H9 (cell line): ENCODE measurements at regions not wholly inside any gene's neighbourhood (a gene's known extent, or its start where the extent isn't known, plus 50 kb on each side); places are given as distances from the start of the nearest gene placed in this dataset.

Experiments
- DNase-seq: peaks from one replicate; pipeline ENCODE4 v3.0.0-alpha.2; 2017
- H2AFZ ChIP-seq: one replicate; pipeline ENCODE4 v1.6.1; 2013; ENCODE audit warnings: mild to moderate bottlenecking, low read length, control low read depth, moderate library complexity
- H2AK5ac ChIP-seq: 2 replicates; pipeline ENCODE4 v1.6.1; 2013; ENCODE audit warnings: low read length, control low read depth, mixed read lengths; ENCODE audit not compliant: insufficient read length
- H2BK120ac ChIP-seq: one replicate; pipeline ENCODE4 v1.6.1; 2013; ENCODE audit warnings: low read depth, mild to moderate bottlenecking, low read length, control low read depth, inconsistent platforms; ENCODE audit not compliant: poor library complexity, severe bottlenecking
- H2BK12ac ChIP-seq: 2 replicates; pipeline ENCODE4 v1.6.1; 2013; ENCODE audit warnings: low read length, control low read depth, mixed read lengths, low read depth; ENCODE audit not compliant: insufficient read length
- H2BK15ac ChIP-seq: 2 replicates; pipeline ENCODE4 v1.6.1; 2013; ENCODE audit warnings: low read depth, low read length, control low read depth
- H2BK20ac ChIP-seq: one replicate; pipeline ENCODE4 v1.6.1; 2013; ENCODE audit warnings: low read depth, mild to moderate bottlenecking, low read length, control low read depth, inconsistent platforms; ENCODE audit not compliant: poor library complexity, severe bottlenecking
- H2BK5ac ChIP-seq: 2 replicates; pipeline ENCODE4 v1.6.1; 2013; ENCODE audit warnings: low read length, control low read depth, mixed read lengths; ENCODE audit not compliant: insufficient read length
- H3K14ac ChIP-seq: 2 replicates; pipeline ENCODE4 v1.6.1; 2013; ENCODE audit warnings: low read length, control low read depth; ENCODE audit not compliant: insufficient read depth
- H3K18ac ChIP-seq: 2 replicates; pipeline ENCODE4 v1.6.1; 2013; ENCODE audit warnings: low read depth, mild to moderate bottlenecking, mixed read lengths, low read length, control low read depth; ENCODE audit not compliant: insufficient read length
- H3K23ac ChIP-seq: 2 replicates; pipeline ENCODE4 v1.6.1; 2013; ENCODE audit warnings: low read length, control low read depth, mixed read lengths, low read depth; ENCODE audit not compliant: insufficient read length
- H3K23me2 ChIP-seq: 2 replicates; pipeline ENCODE4 v1.6.1; 2013; ENCODE audit warnings: low read depth, mild to moderate bottlenecking, mixed read lengths, low read length, control low read depth; ENCODE audit not compliant: insufficient read length, poor library complexity, severe bottlenecking
- H3K27ac ChIP-seq: 2 replicates; pipeline ENCODE4 v1.5.1; 2013; ENCODE audit warnings: low read length, control low read depth, mixed read lengths, low read depth; ENCODE audit not compliant: insufficient read length
- H3K27me3 ChIP-seq: 2 replicates; pipeline ENCODE4 v1.6.1; 2013; ENCODE audit warnings: low read length, control low read depth, inconsistent platforms; ENCODE audit not compliant: insufficient read depth
- H3K4ac ChIP-seq: 2 replicates; pipeline ENCODE4 v1.6.1; 2013; ENCODE audit warnings: low read depth, mild to moderate bottlenecking, control low read depth, inconsistent platforms, low read length, moderate library complexity
- H3K4me1 ChIP-seq: 2 replicates; pipeline ENCODE4 v1.6.1; 2013; ENCODE audit warnings: low read length, control low read depth, inconsistent platforms; ENCODE audit not compliant: insufficient read depth
- H3K4me2 ChIP-seq: 2 replicates; pipeline ENCODE4 v1.6.1; 2013; ENCODE audit warnings: low read length, control low read depth, mixed read lengths; ENCODE audit not compliant: insufficient read length, insufficient read depth
- H3K56ac ChIP-seq: 2 replicates; pipeline ENCODE4 v1.6.1; 2013; ENCODE audit warnings: low read depth, mild to moderate bottlenecking, mixed read lengths, low read length, control low read depth; ENCODE audit not compliant: insufficient read length
- H3K79me1 ChIP-seq: 2 replicates; pipeline ENCODE4 v1.6.1; 2013; ENCODE audit warnings: low read depth, mild to moderate bottlenecking, moderate library complexity, low read length, control low read depth, inconsistent platforms; ENCODE audit not compliant: insufficient read depth, poor library complexity, severe bottlenecking
- H3K79me2 ChIP-seq: 2 replicates; pipeline ENCODE4 v1.6.1; 2013; ENCODE audit warnings: low read length, control low read depth, inconsistent platforms; ENCODE audit not compliant: insufficient read depth
- H3K9ac ChIP-seq: 2 replicates; pipeline ENCODE4 v1.6.1; 2013; ENCODE audit warnings: low read length, control low read depth, mixed read lengths; ENCODE audit not compliant: insufficient read length; ENCODE audit errors: extremely low read depth
- H3K9me3 ChIP-seq: one replicate; pipeline ENCODE4 v1.6.1; 2013; ENCODE audit warnings: low read depth, low read length, inconsistent platforms; ENCODE audit not compliant: control insufficient read depth
- H3T11ph ChIP-seq: one replicate; pipeline ENCODE4 v1.6.1; 2013; ENCODE audit warnings: mild to moderate bottlenecking, low read length, control low read depth, inconsistent platforms
- H4K20me1 ChIP-seq: one replicate; pipeline ENCODE4 v1.6.1; 2013; ENCODE audit not compliant: control insufficient read depth, insufficient read length, insufficient read depth
- H4K5ac ChIP-seq: 2 replicates; pipeline ENCODE4 v1.6.1; 2013; ENCODE audit warnings: low read depth, mild to moderate bottlenecking, mixed read lengths, low read length, control low read depth; ENCODE audit not compliant: insufficient read length
- H4K8ac ChIP-seq: replicated peaks from 2 replicates; pipeline ENCODE4 v1.6.1; 2013; ENCODE audit warnings: low read length, control low read depth, mixed read lengths, low read depth; ENCODE audit not compliant: insufficient read length
- H4K91ac ChIP-seq: 2 replicates; pipeline ENCODE4 v1.6.1; 2013; ENCODE audit warnings: low read depth, mild to moderate bottlenecking, moderate library complexity, mixed read lengths, low read length, control low read depth; ENCODE audit not compliant: insufficient read length
- H3K27ac Mint-ChIP-seq, 3 experiments: 2 replicates in 2 of 3; 3 replicates in 1 of 3; pipeline ENCODE4 v1.8.0; 2020 to 2021; ENCODE audit warnings: mixed read lengths in 3 of 3, mild to moderate bottlenecking in 1 of 3, moderate library complexity in 1 of 3
- H3K27me3 Mint-ChIP-seq: 2 replicates; pipeline ENCODE4 v1.8.0; 2021; ENCODE audit warnings: low read depth, mild to moderate bottlenecking, moderate library complexity, mixed read lengths
- H3K36me3 Mint-ChIP-seq, 3 experiments: 2 replicates in 2 of 3; 3 replicates in 1 of 3; pipeline ENCODE4 v1.8.0; 2020 to 2021; ENCODE audit warnings: low read depth in 3 of 3, mixed read lengths in 3 of 3; ENCODE audit not compliant: insufficient read depth in 1 of 3
- H3K4me1 Mint-ChIP-seq, 2 experiments: 2 replicates each; pipeline ENCODE4 v1.8.0; 2020; ENCODE audit warnings: mixed read lengths in 2 of 2
- H3K4me3 Mint-ChIP-seq, 2 experiments: 2 replicates in 1 of 2; 3 replicates in 1 of 2; pipeline ENCODE4 v1.8.0; 2020 to 2021; ENCODE audit warnings: mild to moderate bottlenecking in 2 of 2, mixed read lengths in 2 of 2, moderate library complexity in 1 of 2
- H3K9me3 Mint-ChIP-seq, 2 experiments: 2 replicates in 1 of 2; 3 replicates in 1 of 2; pipeline ENCODE4 v1.8.0; 2020; ENCODE audit warnings: mild to moderate bottlenecking in 2 of 2, mixed read lengths in 2 of 2, moderate library complexity in 1 of 2
- WGBS: extraction: QIAGEN DNeasy Blood & Tissue Kit; methylation state at CpG from one replicate; pipeline ENCODE4 v1.1.7; 2013; ENCODE audit warnings: missing lambda C conversion rate, low lambda C conversion rate, mixed read lengths; ENCODE audit not compliant: insufficient read length; ENCODE audit errors: extremely low coverage; 5-methylcytosine and 5-hydroxymethylcytosine counted together
- TF ChIP-seq, protein P1 (sequence below): fragments of 200-600 bp; sonication (generic); conservative IDR thresholded peaks from 3 replicates; pipeline ENCODE4 v1.8.0; 2021; ENCODE audit warnings: antibody characterized with exemption, mild to moderate bottlenecking

GRCh38 chr4:4693258-4693657 is 151.4 kb upstream of the STX18 start:
- no peak for DNase-seq
- Histone ChIP-seq H3K56ac (no peak overlapping the region), H4K5ac (no peak overlapping the region), H2BK20ac (no peak overlapping the region), H2BK5ac (no peak overlapping the region), H4K8ac (no peak overlapping the region), H2BK15ac (no peak overlapping the region), H3K23ac (no peak overlapping the region), H3K18ac (no peak overlapping the region), H3T11ph (no peak overlapping the region), H2BK12ac (no peak overlapping the region), H3K4ac (no peak overlapping the region), H3K27me3 (no peaks in the 10 kb centered on the region), H4K20me1 (no peaks in the 10 kb centered on the region), H3K4me2 (no peak overlapping the region), H3K4me1 (no peaks in the 10 kb centered on the region), H2BK120ac (no peak overlapping the region), H3K27ac (no peak overlapping the region), H3K79me1 (no peaks in the 10 kb centered on the region), H3K14ac (no peak overlapping the region), H4K91ac (no peak overlapping the region), H3K23me2 (no peaks in the 10 kb centered on the region), H3K79me2 (no peaks in the 10 kb centered on the region; the same call in 1 of the 2 replicates), H3K9me3 (no peaks in the 10 kb centered on the region), H3K9ac (no peak overlapping the region), H2AFZ (no peak overlapping the region), H2AK5ac (no peak overlapping the region)
- no peaks in the 10 kb centered on the region; a peak in 1 of 5 replicates for H3K9me3 Mint-ChIP-seq
- peaks cover 13 to 20% of the 10 kb centered on the region in 2 experiments for H3K4me1 Mint-ChIP-seq
- WGBS: no CpG with 5 or more reads among the region's 3 CpGs
- TF ChIP-seq, protein P1, sequence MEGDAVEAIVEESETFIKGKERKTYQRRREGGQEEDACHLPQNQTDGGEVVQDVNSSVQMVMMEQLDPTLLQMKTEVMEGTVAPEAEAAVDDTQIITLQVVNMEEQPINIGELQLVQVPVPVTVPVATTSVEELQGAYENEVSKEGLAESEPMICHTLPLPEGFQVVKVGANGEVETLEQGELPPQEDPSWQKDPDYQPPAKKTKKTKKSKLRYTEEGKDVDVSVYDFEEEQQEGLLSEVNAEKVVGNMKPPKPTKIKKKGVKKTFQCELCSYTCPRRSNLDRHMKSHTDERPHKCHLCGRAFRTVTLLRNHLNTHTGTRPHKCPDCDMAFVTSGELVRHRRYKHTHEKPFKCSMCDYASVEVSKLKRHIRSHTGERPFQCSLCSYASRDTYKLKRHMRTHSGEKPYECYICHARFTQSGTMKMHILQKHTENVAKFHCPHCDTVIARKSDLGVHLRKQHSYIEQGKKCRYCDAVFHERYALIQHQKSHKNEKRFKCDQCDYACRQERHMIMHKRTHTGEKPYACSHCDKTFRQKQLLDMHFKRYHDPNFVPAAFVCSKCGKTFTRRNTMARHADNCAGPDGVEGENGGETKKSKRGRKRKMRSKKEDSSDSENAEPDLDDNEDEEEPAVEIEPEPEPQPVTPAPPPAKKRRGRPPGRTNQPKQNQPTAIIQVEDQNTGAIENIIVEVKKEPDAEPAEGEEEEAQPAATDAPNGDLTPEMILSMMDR: no peak
- H3K27me3 Mint-ChIP-seq: peaks cover 22% of the 10 kb centered on the region
- no peak overlapping the region for H3K4me3 Mint-ChIP-seq
- H3K27ac Mint-ChIP-seq: no peak overlapping the region
- H3K36me3 Mint-ChIP-seq: peaks cover 4 to 10% (median 6%) of the 10 kb centered on the region in 3 experiments; a peak in 3 of 7 replicates
